ENCODE measurements at regions not wholly inside any gene's neighbourhood (a gene's known extent, or its start where the extent isn't known, plus 50 kb on each side); places are given as distances from the start of the nearest gene placed in this dataset.

DNA sequence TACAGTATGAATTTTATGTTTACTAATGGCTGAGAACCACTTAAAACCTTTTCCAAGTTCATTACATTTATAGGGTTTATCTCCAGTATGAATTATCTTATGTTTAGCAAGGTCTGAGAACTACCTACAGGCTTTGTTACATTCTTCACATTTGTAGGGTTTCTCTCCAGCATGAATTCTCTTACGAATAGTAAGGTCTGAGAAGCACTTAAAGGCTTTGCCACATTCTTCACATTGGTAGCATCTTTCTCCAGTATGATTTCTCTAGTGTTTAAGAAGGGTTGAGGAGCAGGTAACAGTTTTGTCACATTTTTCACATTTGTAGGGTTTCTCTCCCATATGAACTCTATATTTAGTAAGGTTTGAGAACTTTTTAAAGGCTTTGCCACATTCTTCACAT lies 1127.4 kb downstream of the EFNA5 start:
- TF ChIP-seq, protein P1, sequence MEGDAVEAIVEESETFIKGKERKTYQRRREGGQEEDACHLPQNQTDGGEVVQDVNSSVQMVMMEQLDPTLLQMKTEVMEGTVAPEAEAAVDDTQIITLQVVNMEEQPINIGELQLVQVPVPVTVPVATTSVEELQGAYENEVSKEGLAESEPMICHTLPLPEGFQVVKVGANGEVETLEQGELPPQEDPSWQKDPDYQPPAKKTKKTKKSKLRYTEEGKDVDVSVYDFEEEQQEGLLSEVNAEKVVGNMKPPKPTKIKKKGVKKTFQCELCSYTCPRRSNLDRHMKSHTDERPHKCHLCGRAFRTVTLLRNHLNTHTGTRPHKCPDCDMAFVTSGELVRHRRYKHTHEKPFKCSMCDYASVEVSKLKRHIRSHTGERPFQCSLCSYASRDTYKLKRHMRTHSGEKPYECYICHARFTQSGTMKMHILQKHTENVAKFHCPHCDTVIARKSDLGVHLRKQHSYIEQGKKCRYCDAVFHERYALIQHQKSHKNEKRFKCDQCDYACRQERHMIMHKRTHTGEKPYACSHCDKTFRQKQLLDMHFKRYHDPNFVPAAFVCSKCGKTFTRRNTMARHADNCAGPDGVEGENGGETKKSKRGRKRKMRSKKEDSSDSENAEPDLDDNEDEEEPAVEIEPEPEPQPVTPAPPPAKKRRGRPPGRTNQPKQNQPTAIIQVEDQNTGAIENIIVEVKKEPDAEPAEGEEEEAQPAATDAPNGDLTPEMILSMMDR (IDR thresholded peaks at IDR 0.05; ENCODE audit: insufficient read depth, low read length, severe bottlenecking) = no peak
- Histone ChIP-seq H3K4me3 (ENCODE audit: low read depth, low read length) (no peak overlapping the region), H3K27me3 (ENCODE audit: control insufficient read depth, insufficient read depth, low read length) (no peaks in the 10 kb centered on the region), H3K36me3 (ENCODE audit: control insufficient read depth, insufficient read depth, low read length) (no peaks in the 10 kb centered on the region)
- peak; percentile 86 for FAIRE-seq
- DNase-seq (ENCODE audit: low read depth) = no peak

DNA sequence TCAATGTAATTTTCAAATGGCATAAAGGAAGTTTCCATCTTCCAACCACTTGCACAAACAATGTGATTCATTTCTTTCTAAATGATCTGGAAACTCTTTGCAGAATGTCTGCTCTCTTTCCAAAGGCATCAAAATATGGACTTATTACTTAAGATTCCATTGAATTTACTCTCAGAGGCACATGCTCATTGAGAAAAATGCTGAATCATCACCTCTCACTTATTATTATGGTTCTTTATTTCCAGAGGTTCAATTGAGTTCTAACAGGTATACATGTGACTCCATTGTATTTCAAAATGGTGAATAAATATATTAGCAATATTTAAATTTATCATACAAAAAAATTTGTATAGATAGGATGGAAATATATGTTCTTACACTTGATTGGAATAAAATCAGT lies 1140.6 kb downstream of the EFNA5 start:
- FAIRE-seq (no peak), DNase-seq (ENCODE audit: low read depth) (no peak)

DNA sequence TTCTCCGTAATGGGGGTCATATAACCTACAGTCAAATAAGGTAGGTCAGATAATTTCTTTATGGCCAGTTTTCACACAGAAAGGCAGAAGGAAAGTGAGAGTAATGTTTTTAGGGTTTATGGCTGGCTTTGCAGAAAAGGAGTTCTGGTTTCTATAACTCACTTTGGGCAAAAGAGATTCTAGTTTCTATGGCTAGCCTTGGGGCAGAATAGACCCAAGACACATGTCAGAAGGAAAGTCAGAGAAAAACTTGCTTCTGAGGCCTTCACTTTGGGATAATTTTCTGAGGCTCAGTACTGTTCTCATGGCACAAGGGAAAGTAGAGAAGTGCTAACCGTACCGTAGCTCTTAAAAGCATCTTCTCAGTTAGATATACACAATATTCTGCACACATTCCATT lies 1145.3 kb downstream of the EFNA5 start:
- H3K4me3 ChIP-seq (ENCODE audit: low read depth, low read length) = no peak overlapping the region
- no peaks in the 10 kb centered on the region for H3K27me3 ChIP-seq (ENCODE audit: control insufficient read depth, insufficient read depth, low read length)
- no peaks in the 10 kb centered on the region for H3K36me3 ChIP-seq (ENCODE audit: control insufficient read depth, insufficient read depth, low read length)
- DNase-seq (ENCODE audit: low read depth) = no peak
- no peak for FAIRE-seq
- TF ChIP-seq, protein P1 (IDR thresholded peaks at IDR 0.05; ENCODE audit: insufficient read depth, low read length, severe bottlenecking) = no peak

More for the DNA sequence above, 1140.6 kb downstream of the EFNA5 start:
- H3K36me3 ChIP-seq (ENCODE audit: control insufficient read depth, insufficient read depth, low read length) = no peaks in the 10 kb centered on the region
- no peaks in the 10 kb centered on the region for H3K27me3 ChIP-seq (ENCODE audit: control insufficient read depth, insufficient read depth, low read length)
- no peak overlapping the region for H3K4me3 ChIP-seq (ENCODE audit: low read depth, low read length)
- TF ChIP-seq, protein P1 (IDR thresholded peaks at IDR 0.05; ENCODE audit: insufficient read depth, low read length, severe bottlenecking) = no peak

DNA sequence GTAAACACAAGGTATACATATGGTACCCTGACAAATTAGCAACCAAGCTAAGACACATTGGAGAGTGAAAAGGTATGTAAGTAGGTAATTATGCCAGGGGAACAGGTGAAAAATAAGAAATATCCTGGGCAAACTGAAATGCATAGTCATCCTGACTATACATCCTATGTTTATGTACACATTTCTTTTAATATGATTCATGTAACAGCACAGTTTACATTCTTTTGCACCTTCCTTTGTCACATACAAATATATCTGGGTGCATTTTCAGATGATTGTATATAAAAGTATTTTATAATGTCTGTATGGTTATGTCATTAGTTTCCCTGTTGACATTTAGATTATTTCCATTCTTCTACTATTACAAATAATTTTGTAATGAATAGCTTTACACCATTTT lies 1146.9 kb downstream of the EFNA5 start:
- Histone ChIP-seq H3K36me3 (ENCODE audit: control insufficient read depth, insufficient read depth, low read length) (no peaks in the 10 kb centered on the region), H3K27me3 (ENCODE audit: control insufficient read depth, insufficient read depth, low read length) (no peaks in the 10 kb centered on the region), H3K4me3 (ENCODE audit: low read depth, low read length) (no peak overlapping the region)
- DNase-seq (ENCODE audit: low read depth) (peak; percentile 87), FAIRE-seq (no peak)
- TF ChIP-seq, protein P1 (IDR thresholded peaks at IDR 0.05; ENCODE audit: insufficient read depth, low read length, severe bottlenecking) = no peak

DNA sequence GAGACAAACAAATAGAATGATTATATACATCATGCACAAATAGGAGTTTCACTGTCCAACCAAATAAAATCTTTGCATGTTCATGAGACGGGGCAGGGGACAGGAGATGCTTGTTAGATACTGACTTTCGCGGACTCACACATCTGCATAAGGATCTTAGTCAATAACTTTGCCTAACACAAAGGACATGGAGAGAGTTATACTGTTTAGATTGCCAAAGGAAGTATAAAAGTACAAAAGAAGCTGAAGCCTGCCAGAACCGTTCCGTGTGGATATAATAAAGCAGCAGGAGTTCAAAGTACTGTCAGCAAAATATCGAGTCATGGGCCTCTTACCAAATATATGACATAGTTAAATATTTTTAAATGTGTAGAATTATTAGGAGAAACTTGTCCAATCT lies 1148.4 kb downstream of the EFNA5 start:
- H3K27me3 ChIP-seq (ENCODE audit: control insufficient read depth, insufficient read depth, low read length) = no peaks in the 10 kb centered on the region
- TF ChIP-seq, protein P1 (IDR thresholded peaks at IDR 0.05; ENCODE audit: insufficient read depth, low read length, severe bottlenecking) = no peak
- no peak overlapping the region for H3K4me3 ChIP-seq (ENCODE audit: low read depth, low read length)
- no peaks in the 10 kb centered on the region for H3K36me3 ChIP-seq (ENCODE audit: control insufficient read depth, insufficient read depth, low read length)
- FAIRE-seq (no peak), DNase-seq (ENCODE audit: low read depth) (no peak)

DNA sequence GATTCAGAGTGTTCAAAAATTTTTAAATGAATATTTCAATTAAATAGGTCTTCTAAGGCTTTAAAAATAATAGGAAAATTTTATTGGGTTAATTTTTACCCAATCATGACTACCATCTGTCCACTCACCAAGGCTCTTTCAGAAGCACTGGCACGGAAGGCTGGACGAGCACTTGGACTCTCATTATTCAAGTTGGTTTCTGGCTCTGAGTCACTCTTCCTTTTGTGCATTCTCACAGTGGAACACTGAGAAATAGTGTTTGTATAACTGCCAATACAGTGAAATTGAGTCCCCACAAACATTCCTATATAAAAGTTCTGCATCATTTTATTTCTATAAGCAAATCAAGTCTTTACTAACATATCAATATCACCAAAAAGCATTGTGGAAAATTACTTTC lies 1149.0 kb downstream of the EFNA5 start:
- no peaks in the 10 kb centered on the region for H3K36me3 ChIP-seq (ENCODE audit: control insufficient read depth, insufficient read depth, low read length)
- FAIRE-seq = no peak
- no peaks in the 10 kb centered on the region for H3K27me3 ChIP-seq (ENCODE audit: control insufficient read depth, insufficient read depth, low read length)
- TF ChIP-seq, protein P1 (IDR thresholded peaks at IDR 0.05; ENCODE audit: insufficient read depth, low read length, severe bottlenecking) = no peak
- no peak overlapping the region for H3K4me3 ChIP-seq (ENCODE audit: low read depth, low read length)
- DNase-seq (ENCODE audit: low read depth) = peak; percentile 89
